GM13976 (cell line): ENCODE measurements at regions not wholly inside any gene's neighbourhood (a gene's known extent, or its start where the extent isn't known, plus 50 kb on each side); places are given as distances from the start of the nearest gene placed in this dataset.

ENCODE experiments used
- DNase-seq: peaks from one replicate; pipeline ENCODE4 v3.0.0; 2012; ENCODE audit warnings: low spot score
- CTCF ChIP-seq: IDR thresholded peaks from 2 replicates; pipeline ENCODE4 v1.5.1; 2012; ENCODE audit warnings: borderline replicate concordance, mild to moderate bottlenecking; ENCODE audit not compliant: insufficient read depth; ENCODE audit errors: extremely low read depth, missing control alignments, control extremely low read depth
- in situ Hi-C: fragments of 300-500 bp; cut with MboI; formaldehyde crosslinking; loops from one replicate; pipeline ENCODE4 v1.12.0; 2022; ENCODE audit warnings: low sequenced_read_pairs, mixed read lengths, inconsistent platforms; ENCODE audit not compliant: unreplicated experiment

- in situ Hi-C loops = no loop called here
- DNase-seq = no peak
- no peak for TF ChIP-seq CTCF
Measured at GRCh38 chr5:167696558-167697314, 594.7 kb upstream of the WWC1 start.

- DNase-seq = no peak
- in situ Hi-C loops = no loop called here
- no peak for TF ChIP-seq CTCF
Measured at GRCh38 chr5:167699432-167699831, 592.0 kb upstream of the WWC1 start.

GRCh38 chr5:167701051-167701450 is 590.4 kb upstream of the WWC1 start:
- no peak for TF ChIP-seq CTCF
- in situ Hi-C loops = no loop called here

GRCh38 chr5:167702014-167702413 is 589.4 kb upstream of the WWC1 start:
- in situ Hi-C loops = no loop called here
- no peak for TF ChIP-seq CTCF
- DNase-seq = no peak

More at GRCh38 chr5:167701051-167701450, 590.4 kb upstream of the WWC1 start:
- DNase-seq = no peak

GRCh38 chr5:167708449-167708848 is 583.0 kb upstream of the WWC1 start:
- in situ Hi-C loops = no loop called here
- TF ChIP-seq CTCF = no peak
- no peak for DNase-seq

- DNase-seq = peak; percentile 13
- in situ Hi-C loops = no loop called here
- no peak for TF ChIP-seq CTCF
Measured at GRCh38 chr5:167709625-167710024, 581.8 kb upstream of the WWC1 start.
